OCI-LY1 (cell line): ENCODE measurements at regions not wholly inside any gene's neighbourhood (a gene's known extent, or its start where the extent isn't known, plus 50 kb on each side); places are given as distances from the start of the nearest gene placed in this dataset.
A peak's percentile ranks its signal among the peaks of the same experiment; 100 is the strongest.

Experiments
- H2AFZ ChIP-seq: fragments of 200-600 bp; sonication (generic), shearing (Covaris generic); 2 replicates; pipeline ENCODE4 v1.6.0; 2014; ENCODE audit warnings: antibody characterized with exemption, mild to moderate bottlenecking, low read length
- H3F3A ChIP-seq: fragments of 200-600 bp; sonication (generic), shearing (Covaris generic); 2 replicates; pipeline ENCODE4 v1.6.0; 2014; ENCODE audit warnings: mild to moderate bottlenecking, antibody characterized with exemption, low read length, moderate library complexity; ENCODE audit not compliant: insufficient read depth
- H3K27ac ChIP-seq: fragments of 200-600 bp; sonication (generic); 2 replicates; pipeline ENCODE4 v1.5.1; 2014; ENCODE audit warnings: low read length, mixed run types, mild to moderate bottlenecking, low read depth; ENCODE audit not compliant: poor library complexity, severe bottlenecking
- H3K27me3 ChIP-seq: fragments of 200-600 bp; sonication (generic); 2 replicates; pipeline ENCODE4 v1.6.0; 2014; ENCODE audit warnings: antibody characterized with exemption, mild to moderate bottlenecking, low read length, moderate library complexity; ENCODE audit not compliant: insufficient read depth
- H3K36me3 ChIP-seq: fragments of 200-600 bp; sonication (generic); 2 replicates; pipeline ENCODE4 v1.6.1; 2014; ENCODE audit warnings: mild to moderate bottlenecking, antibody characterized with exemption, low read length, moderate library complexity, mixed read lengths; ENCODE audit not compliant: insufficient read depth
- H3K4me1 ChIP-seq: fragments of 200-600 bp; sonication (generic); 2 replicates; pipeline ENCODE4 v1.5.1; 2014; ENCODE audit warnings: mild to moderate bottlenecking, low read length, moderate library complexity; ENCODE audit not compliant: insufficient read depth, severe bottlenecking
- H3K4me2 ChIP-seq: fragments of 200-600 bp; sonication (generic), shearing (Covaris generic); 2 replicates; pipeline ENCODE4 v1.6.1; 2014; ENCODE audit warnings: low read length
- H3K4me3 ChIP-seq: fragments of 200-600 bp; sonication (generic); 2 replicates; pipeline ENCODE4 v1.5.1; 2014; ENCODE audit warnings: low read length, low read depth, mild to moderate bottlenecking, mixed read lengths; ENCODE audit not compliant: poor library complexity, severe bottlenecking
- H3K79me2 ChIP-seq: fragments of 200-600 bp; shearing (Covaris generic); 2 replicates; pipeline ENCODE4 v1.6.1; 2016; ENCODE audit warnings: mixed run types, low read length, mixed read lengths; ENCODE audit not compliant: insufficient read depth
- H3K9ac ChIP-seq: fragments of 200-600 bp; sonication (generic), shearing (Covaris generic); 2 replicates; pipeline ENCODE4 v1.6.1; 2014; ENCODE audit warnings: mild to moderate bottlenecking, low read length, mixed read lengths
- H3K9me2 ChIP-seq: fragments of 200-600 bp; sonication (generic), shearing (Covaris generic); 2 replicates; pipeline ENCODE4 v1.6.1; 2014; ENCODE audit warnings: low read depth, mild to moderate bottlenecking, low read length, mixed read lengths
- H3K9me3 ChIP-seq: fragments of 200-600 bp; shearing (Covaris generic); 2 replicates; pipeline ENCODE4 v1.6.1; 2014; ENCODE audit warnings: low read length, mixed read lengths
- H4K20me1 ChIP-seq: fragments of 200-600 bp; sonication (generic), shearing (Covaris generic); 2 replicates; pipeline ENCODE4 v1.6.0; 2016; ENCODE audit warnings: mild to moderate bottlenecking, low read length; ENCODE audit not compliant: insufficient read depth
- CTCF ChIP-seq: fragments of 200-600 bp; sonication (generic), shearing (Covaris generic); IDR thresholded peaks from 2 replicates; pipeline ENCODE4 v1.5.1; 2017; ENCODE audit warnings: mild to moderate bottlenecking, antibody characterized with exemption, low read length, moderate library complexity, mixed read lengths
- EZH2 ChIP-seq: fragments of 200-600 bp; sonication (generic), shearing (Covaris generic); IDR thresholded peaks from 2 replicates; pipeline ENCODE4 v1.8.0; 2017; ENCODE audit warnings: borderline replicate concordance, mixed run types, mild to moderate bottlenecking, antibody characterized with exemption, low read length, moderate library complexity, mixed read lengths

GRCh38 chrX:79524642-79525041 is 157.5 kb upstream of the ITM2A start:
- Histone ChIP-seq H3K9me2 (no peaks in the 10 kb centered on the region), H4K20me1 (no peaks in the 10 kb centered on the region), H2AFZ (no peak overlapping the region), H3K4me1 (no peaks in the 10 kb centered on the region), H3K27me3 (no peaks in the 10 kb centered on the region), H3K4me2 (no peak overlapping the region), H3K4me3 (no peak overlapping the region), H3K36me3 (no peaks in the 10 kb centered on the region), H3K27ac (no peak overlapping the region), H3K79me2 (no peaks in the 10 kb centered on the region), H3F3A (no peaks in the 10 kb centered on the region), H3K9me3 (no peaks in the 10 kb centered on the region), H3K9ac (no peak overlapping the region)
- TF ChIP-seq CTCF (peak; percentile 35; the same call in 1 of the 2 replicates), EZH2 (no peak)

- Histone ChIP-seq H3K36me3 (no peaks in the 10 kb centered on the region), H3K4me3 (no peak overlapping the region), H3K9ac (no peak overlapping the region), H3K27me3 (no peaks in the 10 kb centered on the region), H3K4me2 (no peak overlapping the region), H3K9me2 (no peaks in the 10 kb centered on the region), H3K9me3 (no peaks in the 10 kb centered on the region), H3K27ac (no peak overlapping the region), H3K79me2 (no peaks in the 10 kb centered on the region), H4K20me1 (no peaks in the 10 kb centered on the region), H2AFZ (no peak overlapping the region), H3K4me1 (no peaks in the 10 kb centered on the region), H3F3A (no peaks in the 10 kb centered on the region)
- no peak for TF ChIP-seq EZH2
- TF ChIP-seq CTCF: peak; percentile 8; the same call in 1 of the 2 replicates
These were observed 148.4 kb upstream of the ITM2A start for GRCh38 chrX:79515529-79515928.

- Histone ChIP-seq H3K4me3 (no peak overlapping the region), H3K9me3 (no peaks in the 10 kb centered on the region), H3K4me2 (no peak overlapping the region)
These were observed 144.7 kb upstream of the ITM2A start for GRCh38 chrX:79511799-79512198.

More at GRCh38 chrX:79511799-79512198, 144.7 kb upstream of the ITM2A start:
- Histone ChIP-seq H4K20me1 (no peaks in the 10 kb centered on the region), H3K36me3 (no peaks in the 10 kb centered on the region), H3K4me1 (no peaks in the 10 kb centered on the region), H3K9me2 (no peaks in the 10 kb centered on the region), H3K9ac (no peak overlapping the region), H3K79me2 (no peaks in the 10 kb centered on the region), H2AFZ (no peak overlapping the region), H3F3A (no peaks in the 10 kb centered on the region), H3K27me3 (no peaks in the 10 kb centered on the region), H3K27ac (no peak overlapping the region)
- TF ChIP-seq EZH2 (no peak), CTCF (no peak)
